MCF 10A (cell line): ENCODE measurements at regions not wholly inside any gene's neighbourhood (a gene's known extent, or its start where the extent isn't known, plus 50 kb on each side); places are given as distances from the start of the nearest gene placed in this dataset.
A peak's percentile ranks its signal among the peaks of the same experiment; 100 is the strongest.

Source experiments
- BruUV-seq: library from RNA; stranded (reverse); fragments of 400-500 nt; replicated peaks from 2 replicates; lab custom pipeline; 2021; lab: Mats Ljungman, UMichigan
- CTCF ChIA-PET: fragments of 300-600 bp; sonication (Branson Sonifier 250); formaldehyde crosslinking; extraction: SDS; loops from one replicate; lab custom pipeline; 2021; ENCODE audit warnings: antibody characterized with exemption, inconsistent platforms; lab: Yijun Ruan, JAX
- POLR2A ChIA-PET: fragments of 300-600, 350-650 bp; sonication (Branson Sonifier 250); formaldehyde crosslinking; extraction: SDS; loops from one replicate; lab custom pipeline; 2020; ENCODE audit warnings: antibody characterized with exemption, inconsistent platforms; lab: Yijun Ruan, JAX
- DNase-seq: peaks from one replicate; pipeline ENCODE4 v3.0.0-alpha.2; 2018; ENCODE audit not compliant: unreplicated experiment
- H3K27ac Mint-ChIP-seq: one replicate; pipeline ENCODE4 v1.8.0; 2022; ENCODE audit warnings: mild to moderate bottlenecking, low read depth, mixed read lengths; ENCODE audit not compliant: unreplicated experiment
- H3K27me3 Mint-ChIP-seq: one replicate; pipeline ENCODE4 v1.8.0; 2022; ENCODE audit warnings: mixed read lengths; ENCODE audit not compliant: insufficient read depth, unreplicated experiment
- H3K36me3 Mint-ChIP-seq: one replicate; pipeline ENCODE4 v1.8.0; 2022; ENCODE audit warnings: mild to moderate bottlenecking, moderate library complexity, mixed read lengths; ENCODE audit not compliant: insufficient read depth, unreplicated experiment
- H3K4me1 Mint-ChIP-seq: one replicate; pipeline ENCODE4 v1.8.0; 2022; ENCODE audit warnings: mixed read lengths; ENCODE audit not compliant: insufficient read depth, unreplicated experiment
- H3K4me3 Mint-ChIP-seq: one replicate; pipeline ENCODE4 v1.8.0; 2022; ENCODE audit warnings: mild to moderate bottlenecking, moderate library complexity, mixed read lengths; ENCODE audit not compliant: unreplicated experiment
- H3K9me3 Mint-ChIP-seq: one replicate; pipeline ENCODE4 v1.8.0; 2022; ENCODE audit warnings: mixed read lengths; ENCODE audit not compliant: unreplicated experiment
- CTCF ChIP-seq: fragments of 200-600 bp; IDR thresholded peaks from one replicate; pipeline ENCODE4 v1.8.0; 2022; ENCODE audit warnings: antibody characterized with exemption, mild to moderate bottlenecking; ENCODE audit not compliant: unreplicated experiment
- intact Hi-C: fragments of 100-400 bp; cut with micrococcal nuclease; formaldehyde crosslinking; loops from 2 replicates; pipeline ENCODE4 v1.14.1; 2022

- no TSS peak for BruUV-seq
These were observed 2197.0 kb upstream of the RAG2 start for GRCh38 chr11:38795027-38795426.

GRCh38 chr11:38791346-38791961, 2193.4 kb upstream of the RAG2 start:
- no peaks in the 10 kb centered on the region for H3K27me3 Mint-ChIP-seq
- no TSS peak for BruUV-seq
- peak; percentile 82 for DNase-seq
- CTCF ChIA-PET = interaction anchor here (0.6 to 2.6 kb wide), 23 partner anchors 11 to 1904 kb away, joined by 3 to 33 read pairs (median 3); no protein-coding TSS in a partner anchor
- no peaks in the 10 kb centered on the region for H3K36me3 Mint-ChIP-seq
- POLR2A ChIA-PET = interaction anchor here (0.6 kb wide), 1 partner anchor 123 kb away, joined by 3 read pairs; no protein-coding TSS in a partner anchor
- H3K27ac Mint-ChIP-seq = no peak overlapping the region
- H3K4me3 Mint-ChIP-seq = no peak overlapping the region
- H3K4me1 Mint-ChIP-seq = no peaks in the 10 kb centered on the region
- peaks cover 2% of the 10 kb centered on the region for H3K9me3 Mint-ChIP-seq
- intact Hi-C loops = loop anchor here (1.0 to 10.0 kb wide), 4 partner anchors 575 to 1342 kb away; no protein-coding TSS in a partner anchor
- TF ChIP-seq CTCF = peak; percentile 76

More at GRCh38 chr11:38795027-38795426, 2197.0 kb upstream of the RAG2 start:
- no peak overlapping the region for H3K27ac Mint-ChIP-seq
- ChIA-PET CTCF (interaction anchor here (0.6 to 1.7 kb wide), 3 partner anchors 29 to 1360 kb away, joined by 3 to 8 read pairs (median 3); no protein-coding TSS in a partner anchor), POLR2A (no interaction called here)
- no peaks in the 10 kb centered on the region for H3K36me3 Mint-ChIP-seq
- no peak for DNase-seq
- no peaks in the 10 kb centered on the region for H3K9me3 Mint-ChIP-seq
- H3K4me1 Mint-ChIP-seq = no peaks in the 10 kb centered on the region
- intact Hi-C loops = loop anchor here (10.0 kb wide), 1 partner anchor 1330 kb away; no protein-coding TSS in a partner anchor
- no peaks in the 10 kb centered on the region for H3K27me3 Mint-ChIP-seq
- no peak for TF ChIP-seq CTCF
- no peak overlapping the region for H3K4me3 Mint-ChIP-seq

- H3K4me3 Mint-ChIP-seq = no peak overlapping the region
- no peak overlapping the region for H3K27ac Mint-ChIP-seq
- H3K27me3 Mint-ChIP-seq = no peaks in the 10 kb centered on the region
- no TSS peak for BruUV-seq
- ChIA-PET CTCF (no interaction called here), POLR2A (interaction anchor here (0.7 kb wide), 1 partner anchor 578 kb away, joined by 4 read pairs; no protein-coding TSS in a partner anchor)
- peaks cover 7% of the 10 kb centered on the region for H3K9me3 Mint-ChIP-seq
- H3K36me3 Mint-ChIP-seq = no peaks in the 10 kb centered on the region
- no peaks in the 10 kb centered on the region for H3K4me1 Mint-ChIP-seq
- TF ChIP-seq CTCF = no peak
- intact Hi-C loops = no loop called here
- no peak for DNase-seq
These were observed 2190.5 kb upstream of the RAG2 start for GRCh38 chr11:38788561-38788960.

- intact Hi-C loops = no loop called here
- Mint-ChIP-seq H3K9me3 (peaks cover 12% of the 10 kb centered on the region), H3K4me1 (no peaks in the 10 kb centered on the region), H3K27me3 (no peaks in the 10 kb centered on the region), H3K36me3 (no peaks in the 10 kb centered on the region), H3K27ac (no peak overlapping the region), H3K4me3 (no peak overlapping the region)
- no peak for DNase-seq
- no TSS peak for BruUV-seq
- no peak for TF ChIP-seq CTCF
- POLR2A ChIA-PET = interaction anchor here (0.7 kb wide), 1 partner anchor 9 kb away, joined by 3 read pairs; no protein-coding TSS in a partner anchor
- CTCF ChIA-PET = interaction anchor here (1.7 kb wide), 1 partner anchor 838 kb away, joined by 4 read pairs; no protein-coding TSS in a partner anchor
These were observed 2186.1 kb upstream of the RAG2 start for GRCh38 chr11:38784164-38784563.
